COLO668 (cell line): ENCODE measurements at regions not wholly inside any gene's neighbourhood (a gene's known extent, or its start where the extent isn't known, plus 50 kb on each side); places are given as distances from the start of the nearest gene placed in this dataset.

Source experiments
- DNase-seq: peaks from one replicate; lab custom pipeline; 2025; ENCODE audit not compliant: unreplicated experiment; lab: John Stamatoyannopoulos, UW

- DNase-seq = no peak
These were observed 51.6 kb upstream of the NLRP1 start for GRCh38 chr17:5635949-5636348.

GRCh38 chr17:5638596-5638995 lies 54.3 kb upstream of the NLRP1 start:
- no peak for DNase-seq

- DNase-seq = no peak
These were observed 56.4 kb upstream of the NLRP1 start for GRCh38 chr17:5640726-5641125.

GRCh38 chr17:5642752-5643151 lies 58.4 kb upstream of the NLRP1 start:
- no peak for DNase-seq

- DNase-seq = no peak
These were observed 59.8 kb upstream of the NLRP1 start for GRCh38 chr17:5644065-5644464.

GRCh38 chr17:5651348-5651747 lies 67.0 kb upstream of the NLRP1 start:
- DNase-seq = no peak

- no peak for DNase-seq
These were observed 77.3 kb upstream of the NLRP1 start for GRCh38 chr17:5661491-5662125.

- DNase-seq = no peak
These were observed 78.2 kb upstream of the NLRP1 start for GRCh38 chr17:5662409-5663085.

GRCh38 chr17:5665164-5665563 lies 80.9 kb upstream of the NLRP1 start:
- no peak for DNase-seq

- DNase-seq = no peak
These were observed 83.6 kb upstream of the NLRP1 start for GRCh38 chr17:5667871-5668270.

GRCh38 chr17:5668557-5669138 lies 84.3 kb upstream of the NLRP1 start:
- no peak for DNase-seq

- DNase-seq = no peak
These were observed 84.9 kb upstream of the NLRP1 start for GRCh38 chr17:5669191-5669590.

- DNase-seq = no peak
These were observed 87.8 kb upstream of the NLRP1 start for GRCh38 chr17:5672141-5672540.

GRCh38 chr17:5672815-5673430 lies 88.6 kb upstream of the NLRP1 start:
- DNase-seq = no peak

GRCh38 chr17:5675625-5676421 lies 91.5 kb upstream of the NLRP1 start:
- DNase-seq = no peak

- no peak for DNase-seq
These were observed 93.3 kb upstream of the NLRP1 start for GRCh38 chr17:5677620-5678019.

- DNase-seq = no peak
These were observed 93.9 kb upstream of the NLRP1 start for GRCh38 chr17:5678171-5678570.

- no peak for DNase-seq
These were observed 96.5 kb upstream of the NLRP1 start for GRCh38 chr17:5680766-5681165.

- DNase-seq = no peak
These were observed 98.9 kb upstream of the NLRP1 start for GRCh38 chr17:5683241-5683640.

GRCh38 chr17:5686074-5686635 lies 101.8 kb upstream of the NLRP1 start:
- DNase-seq = no peak

GRCh38 chr17:5687646-5688045 lies 103.3 kb upstream of the NLRP1 start:
- no peak for DNase-seq
